Cardiac muscle cell (in vitro differentiated cells and primary cell): ENCODE measurements at regions not wholly inside any gene's neighbourhood (a gene's known extent, or its start where the extent isn't known, plus 50 kb on each side); places are given as distances from the start of the nearest gene placed in this dataset.

Experiments
- DNase-seq, 2 donors: peaks; one replicate each; pipeline versions ENCODE4 v3.0.0 to v3.0.0-alpha.2; 2010 to 2017; ENCODE audit warnings: low read depth in 1 of 2, low spot score in 1 of 2
- H3K27ac ChIP-seq: fragments of 200-600 bp; sonication (generic); 2 replicates; pipeline ENCODE4 v1.5.1; 2016
- H3K27me3 ChIP-seq: fragments of 200-600 bp; sonication (generic); 2 replicates; pipeline ENCODE4 v1.6.0; 2016; ENCODE audit warnings: control low read depth
- H3K36me3 ChIP-seq: fragments of 200-600 bp; sonication (generic); 2 replicates; pipeline ENCODE4 v1.5.1; 2016; ENCODE audit warnings: control low read depth
- H3K4me1 ChIP-seq: fragments of 200-600 bp; sonication (generic); 2 replicates; pipeline ENCODE4 v1.8.1; 2017; ENCODE audit warnings: low read depth, mild to moderate bottlenecking, mixed run types
- H3K4me3 ChIP-seq: fragments of 200-600 bp; sonication (generic); 2 replicates; pipeline ENCODE4 v1.5.1; 2016; ENCODE audit warnings: mild to moderate bottlenecking
- H3K9me3 ChIP-seq: fragments of 200-600 bp; sonication (generic); 2 replicates; pipeline ENCODE4 v1.5.1; 2017; ENCODE audit warnings: low read depth, mild to moderate bottlenecking, control low read depth
- TF ChIP-seq, protein P1 (sequence below): IDR thresholded peaks from 2 replicates; pipeline ENCODE4 v1.5.1; 2012; ENCODE audit warnings: low read depth, mild to moderate bottlenecking, low read length

DNA sequence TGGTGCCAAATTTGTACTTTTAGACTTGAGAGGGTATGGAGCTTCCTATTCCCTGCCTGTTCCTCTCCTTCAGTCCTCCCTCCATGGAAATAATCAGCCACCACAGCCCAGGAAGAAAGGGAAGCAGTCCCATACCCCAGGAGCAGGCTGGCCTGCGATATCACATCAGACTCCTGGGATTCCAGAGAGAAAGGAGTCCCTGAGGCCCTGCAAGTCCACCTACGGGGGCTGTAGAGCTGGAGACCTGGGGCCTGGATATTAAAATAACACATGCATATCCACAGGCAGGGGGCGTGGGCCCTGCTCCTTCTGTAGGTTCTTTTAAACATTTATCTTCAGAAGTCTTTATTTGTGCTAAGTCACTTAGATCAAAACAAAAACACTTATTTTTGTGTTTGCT lies 117.2 kb downstream of the TMEM174 start:
- no peak for DNase-seq
- Histone ChIP-seq H3K9me3 (no peaks in the 10 kb centered on the region), H3K27ac (no peak overlapping the region), H3K4me3 (no peak overlapping the region), H3K36me3 (no peaks in the 10 kb centered on the region), H3K4me1 (no peaks in the 10 kb centered on the region), H3K27me3 (peaks cover 44% of the 10 kb centered on the region)
- TF ChIP-seq, protein P1, sequence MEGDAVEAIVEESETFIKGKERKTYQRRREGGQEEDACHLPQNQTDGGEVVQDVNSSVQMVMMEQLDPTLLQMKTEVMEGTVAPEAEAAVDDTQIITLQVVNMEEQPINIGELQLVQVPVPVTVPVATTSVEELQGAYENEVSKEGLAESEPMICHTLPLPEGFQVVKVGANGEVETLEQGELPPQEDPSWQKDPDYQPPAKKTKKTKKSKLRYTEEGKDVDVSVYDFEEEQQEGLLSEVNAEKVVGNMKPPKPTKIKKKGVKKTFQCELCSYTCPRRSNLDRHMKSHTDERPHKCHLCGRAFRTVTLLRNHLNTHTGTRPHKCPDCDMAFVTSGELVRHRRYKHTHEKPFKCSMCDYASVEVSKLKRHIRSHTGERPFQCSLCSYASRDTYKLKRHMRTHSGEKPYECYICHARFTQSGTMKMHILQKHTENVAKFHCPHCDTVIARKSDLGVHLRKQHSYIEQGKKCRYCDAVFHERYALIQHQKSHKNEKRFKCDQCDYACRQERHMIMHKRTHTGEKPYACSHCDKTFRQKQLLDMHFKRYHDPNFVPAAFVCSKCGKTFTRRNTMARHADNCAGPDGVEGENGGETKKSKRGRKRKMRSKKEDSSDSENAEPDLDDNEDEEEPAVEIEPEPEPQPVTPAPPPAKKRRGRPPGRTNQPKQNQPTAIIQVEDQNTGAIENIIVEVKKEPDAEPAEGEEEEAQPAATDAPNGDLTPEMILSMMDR = no peak

DNA sequence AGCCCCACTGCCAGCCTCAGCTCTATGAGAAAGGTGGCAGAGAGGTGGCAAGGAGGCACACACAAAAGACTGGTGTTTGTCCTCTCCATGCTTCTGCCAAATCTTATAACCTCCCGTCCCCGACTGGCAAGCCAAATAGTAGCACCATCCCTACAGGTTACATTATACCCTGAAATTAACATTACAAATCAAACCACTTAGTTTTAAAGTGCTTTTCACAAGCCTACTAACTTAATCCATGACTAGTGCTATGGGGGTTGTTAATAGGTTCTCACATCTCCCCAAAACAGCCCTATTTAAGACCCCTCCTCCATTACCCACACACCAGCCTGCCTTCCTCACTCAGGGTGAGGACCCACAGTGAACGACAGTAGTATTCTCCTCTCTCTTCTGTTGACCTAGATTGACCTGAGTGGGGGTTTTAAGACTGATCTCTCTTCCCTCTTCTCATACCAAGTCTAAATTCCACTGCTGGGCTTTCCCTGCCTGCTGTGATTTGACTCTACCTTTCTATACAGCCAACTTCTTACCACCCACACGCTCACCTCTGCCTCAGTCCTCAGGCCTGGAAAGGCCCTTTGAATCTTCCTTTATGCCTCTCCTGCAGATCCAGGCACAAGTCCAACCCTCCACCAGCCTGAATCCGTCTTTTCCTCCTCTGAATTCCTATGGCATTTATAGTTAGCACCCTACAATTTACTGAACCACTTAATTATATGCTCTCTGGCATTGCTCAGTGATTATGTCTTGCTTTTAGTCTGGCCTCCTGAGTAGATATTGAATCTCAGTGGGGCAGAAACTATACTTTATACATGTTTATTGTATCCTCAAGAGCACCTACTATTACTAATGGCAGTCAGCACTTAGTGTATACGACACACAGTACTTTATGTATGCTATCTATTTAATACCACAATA lies 116.1 kb downstream of the TMEM174 start:
- H3K27ac ChIP-seq = no peak overlapping the region
- no peak overlapping the region for H3K4me3 ChIP-seq
- H3K27me3 ChIP-seq = peaks cover 33% of the 10 kb centered on the region
- no peaks in the 10 kb centered on the region for H3K36me3 ChIP-seq
- no peaks in the 10 kb centered on the region for H3K9me3 ChIP-seq
- TF ChIP-seq, protein P1 = no peak
- no peak for DNase-seq
- no peaks in the 10 kb centered on the region for H3K4me1 ChIP-seq

- H3K4me3 ChIP-seq = no peak overlapping the region
- no peak overlapping the region for H3K27ac ChIP-seq
- no peak for DNase-seq
- no peaks in the 10 kb centered on the region for H3K9me3 ChIP-seq
- H3K4me1 ChIP-seq = no peaks in the 10 kb centered on the region
- H3K36me3 ChIP-seq = no peaks in the 10 kb centered on the region
- TF ChIP-seq, protein P1 = no peak
- H3K27me3 ChIP-seq = peaks cover 18% of the 10 kb centered on the region
These were observed 113.9 kb downstream of the TMEM174 start for GRCh38 chr5:73286896-73287295.

GRCh38 chr5:73284985-73285384 lies 112.0 kb downstream of the TMEM174 start:
- Histone ChIP-seq H3K4me3 (no peak overlapping the region), H3K4me1 (no peaks in the 10 kb centered on the region), H3K36me3 (no peaks in the 10 kb centered on the region), H3K9me3 (no peaks in the 10 kb centered on the region), H3K27me3 (peaks cover 8% of the 10 kb centered on the region), H3K27ac (no peak overlapping the region)
- TF ChIP-seq, protein P1 = no peak
- no peak for DNase-seq

DNA sequence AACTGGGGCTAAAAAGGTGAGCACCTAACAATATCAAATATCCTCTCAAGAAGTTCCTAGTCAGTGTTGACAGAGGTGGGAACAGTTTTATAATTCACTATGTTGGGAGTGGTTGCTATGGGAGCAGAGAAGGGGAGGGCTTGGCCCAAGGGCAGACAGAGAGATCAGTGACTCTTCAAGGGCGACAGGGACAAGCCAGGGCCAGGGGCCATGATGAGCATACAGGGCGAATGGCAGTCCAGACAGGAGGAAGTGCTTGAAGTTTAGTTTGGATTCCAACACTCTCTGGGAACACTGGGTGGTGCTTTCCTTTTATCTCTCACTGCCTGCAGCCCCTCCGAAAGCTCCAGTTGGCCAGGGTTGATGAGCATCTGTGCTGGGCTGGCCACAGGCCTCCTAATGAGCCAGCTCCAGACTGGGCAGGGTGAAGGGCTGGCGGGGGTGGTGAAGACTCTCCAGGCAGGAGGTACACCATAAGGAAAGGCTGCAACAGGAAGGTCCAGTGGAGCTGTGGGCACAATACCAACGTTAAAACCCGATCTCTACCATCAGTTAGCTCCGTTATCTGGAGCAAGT lies 111.3 kb downstream of the TMEM174 start:
- no peak overlapping the region for H3K4me3 ChIP-seq
- H3K36me3 ChIP-seq = no peaks in the 10 kb centered on the region
- TF ChIP-seq, protein P1 = no peak
- no peaks in the 10 kb centered on the region for H3K4me1 ChIP-seq
- no peak for DNase-seq
- H3K27ac ChIP-seq = no peak overlapping the region
- peaks cover 5% of the 10 kb centered on the region for H3K27me3 ChIP-seq
- no peaks in the 10 kb centered on the region for H3K9me3 ChIP-seq
